Type B pancreatic cell (in vitro differentiated cells): ENCODE measurements at regions not wholly inside any gene's neighbourhood (a gene's known extent, or its start where the extent isn't known, plus 50 kb on each side); places are given as distances from the start of the nearest gene placed in this dataset.

Source experiments
- DNase-seq: peaks from one replicate; pipeline ENCODE4 v3.0.0; 2021; ENCODE audit warnings: mixed read lengths; ENCODE audit not compliant: unreplicated experiment; ENCODE audit errors: extremely low spot score
- H3K27ac Mint-ChIP-seq: 2 replicates; pipeline ENCODE4 v1.8.0; 2021; ENCODE audit warnings: mild to moderate bottlenecking, mixed read lengths
- H3K27me3 Mint-ChIP-seq: 2 replicates; pipeline ENCODE4 v1.8.0; 2021; ENCODE audit warnings: mixed read lengths
- H3K36me3 Mint-ChIP-seq: 2 replicates; pipeline ENCODE4 v1.8.0; 2021; ENCODE audit warnings: mixed read lengths
- H3K4me1 Mint-ChIP-seq: one replicate; pipeline ENCODE4 v1.8.0; 2021; ENCODE audit warnings: mixed read lengths; ENCODE audit not compliant: unreplicated experiment
- H3K4me3 Mint-ChIP-seq: 2 replicates; pipeline ENCODE4 v1.8.0; 2021; ENCODE audit warnings: mild to moderate bottlenecking, mixed read lengths
- H3K9me3 Mint-ChIP-seq: 2 replicates; pipeline ENCODE4 v1.8.0; 2021; ENCODE audit warnings: mixed read lengths
- CTCF ChIP-seq: fragments of 200-600 bp; sonication (generic); conservative IDR thresholded peaks from 2 replicates; pipeline ENCODE4 v1.5.0; 2021; ENCODE audit warnings: antibody characterized with exemption, mild to moderate bottlenecking

GRCh38 chr19:27751044-27751391, 1461.9 kb downstream of the UQCRFS1 start:
- H3K27ac Mint-ChIP-seq, result no peak overlapping the region
- no peak for DNase-seq
- H3K4me3 Mint-ChIP-seq, result no peak overlapping the region
- TF ChIP-seq CTCF, result no peak
- no peaks in the 10 kb centered on the region for H3K36me3 Mint-ChIP-seq
- H3K4me1 Mint-ChIP-seq, result no peaks in the 10 kb centered on the region
- H3K9me3 Mint-ChIP-seq, result peaks cover 7% of the 10 kb centered on the region
- no peaks in the 10 kb centered on the region for H3K27me3 Mint-ChIP-seq

- H3K36me3 Mint-ChIP-seq, result no peaks in the 10 kb centered on the region
- H3K9me3 Mint-ChIP-seq, result peaks cover 7% of the 10 kb centered on the region
- DNase-seq, result no peak
- H3K27ac Mint-ChIP-seq, result no peak overlapping the region
- no peak overlapping the region for H3K4me3 Mint-ChIP-seq
- no peak for TF ChIP-seq CTCF
- H3K27me3 Mint-ChIP-seq, result no peaks in the 10 kb centered on the region
- no peaks in the 10 kb centered on the region for H3K4me1 Mint-ChIP-seq
These were observed 1462.4 kb downstream of the UQCRFS1 start for GRCh38 chr19:27750391-27751043.

GRCh38 chr19:27748551-27749152, 1464.3 kb downstream of the UQCRFS1 start:
- Mint-ChIP-seq H3K27me3 (no peaks in the 10 kb centered on the region), H3K27ac (no peak overlapping the region), H3K4me1 (no peaks in the 10 kb centered on the region), H3K9me3 (peaks cover 9% of the 10 kb centered on the region), H3K36me3 (peaks cover 4% of the 10 kb centered on the region), H3K4me3 (no peak overlapping the region)
- DNase-seq, result no peak
- no peak for TF ChIP-seq CTCF

- Mint-ChIP-seq H3K27me3 (no peaks in the 10 kb centered on the region), H3K9me3 (peaks cover 23% of the 10 kb centered on the region), H3K4me3 (no peak overlapping the region), H3K4me1 (no peaks in the 10 kb centered on the region), H3K27ac (no peak overlapping the region), H3K36me3 (peaks cover 12% of the 10 kb centered on the region)
- peak; percentile 60 for DNase-seq
- peak; percentile 54 for TF ChIP-seq CTCF
These were observed 1466.1 kb downstream of the UQCRFS1 start for GRCh38 chr19:27746691-27747380.

GRCh38 chr19:27745978-27746542, 1466.9 kb downstream of the UQCRFS1 start:
- Mint-ChIP-seq H3K36me3 (peaks cover 12% of the 10 kb centered on the region), H3K27me3 (no peaks in the 10 kb centered on the region), H3K27ac (no peak overlapping the region), H3K4me3 (no peak overlapping the region), H3K9me3 (peaks cover 23% of the 10 kb centered on the region), H3K4me1 (no peaks in the 10 kb centered on the region)
- DNase-seq, result peak; percentile 27
- no peak for TF ChIP-seq CTCF
